Fibroblast of lung (primary cell): ENCODE measurements at regions not wholly inside any gene's neighbourhood (a gene's known extent, or its start where the extent isn't known, plus 50 kb on each side); places are given as distances from the start of the nearest gene placed in this dataset.

ENCODE experiments used
- CTCF ChIP-seq, 2 donors: IDR thresholded peaks in 1 of 2; conservative IDR thresholded peaks in 1 of 2; 1 replicate in 1 of 2; 2 replicates in 1 of 2; pipeline ENCODE4 v1.5.1; 2011 to 2012; ENCODE audit warnings: low read length in 2 of 2, control low read depth in 1 of 2, inconsistent platforms in 1 of 2, low read depth in 1 of 2, mild to moderate bottlenecking in 1 of 2
- EZH2 ChIP-seq: IDR thresholded peaks from 2 replicates; pipeline ENCODE4 v1.5.1; 2012; ENCODE audit warnings: low read length, control low read depth, mild to moderate bottlenecking; ENCODE audit errors: missing control alignments

DNA sequence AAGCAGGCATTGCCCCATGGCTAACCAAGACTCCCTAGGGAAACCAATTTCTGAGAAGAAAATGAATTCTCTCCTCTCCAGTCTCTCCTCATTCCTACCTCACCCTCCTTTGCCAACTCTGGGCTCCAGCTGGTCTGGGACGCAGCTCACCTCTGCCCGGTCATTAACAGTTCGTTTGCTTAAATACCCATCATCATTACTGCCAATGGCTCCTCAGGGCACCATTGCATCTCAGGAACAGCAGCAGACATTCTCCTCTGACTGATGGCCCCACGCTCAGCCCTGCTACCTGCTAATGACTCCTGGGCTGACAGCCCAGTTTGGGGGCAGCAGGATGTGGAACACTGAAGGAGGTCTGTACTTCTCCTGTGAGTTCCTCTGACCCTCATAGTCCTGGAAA is 462.0 kb downstream of the INSC start:
- TF ChIP-seq CTCF (conservative IDR thresholded peaks at IDR 0.05 in 1 of 2, IDR thresholded peaks at IDR 0.05 in 1 of 2; ENCODE audit: low read depth in 1 of 2, low read length in 2 of 2) (no peak), EZH2 (no peak)
